ENCODE measurements at regions not wholly inside any gene's neighbourhood (a gene's known extent, or its start where the extent isn't known, plus 50 kb on each side); places are given as distances from the start of the nearest gene placed in this dataset.

GRCh38 chr16:82242201-82242600 is 72.2 kb upstream of the MPHOSPH6 start (continued):
- no peak for TF ChIP-seq REST (IDR thresholded peaks at IDR 0.05; ENCODE audit: low read depth, low read length)

- no peaks in the 10 kb centered on the region for H4K20me1 ChIP-seq (ENCODE audit: control insufficient read depth, insufficient read depth)
- peaks cover 0 to 5% of the 10 kb centered on the region in 2 experiments; a peak in 1 of 4 replicates for H3K27me3 ChIP-seq (replicated peaks in 1 of 2; ENCODE audit: control insufficient read depth in 2 of 2, insufficient read depth in 2 of 2, low read length in 1 of 2)
- H3K9me3 ChIP-seq (replicated peaks; ENCODE audit: control insufficient read depth, insufficient read depth, low read length): no peaks in the 10 kb centered on the region; the same call in 2 of the 3 replicates
- H3K4me2 ChIP-seq (ENCODE audit: control insufficient read depth, insufficient read depth): no peak overlapping the region
- 70% methylated on average over 5 of the region's 5 CpGs for WGBS (ENCODE audit: insufficient coverage, insufficient replicate concordance, low lambda C conversion rate, missing lambda C conversion rate)
- FAIRE-seq: no peak
- no peaks in the 10 kb centered on the region for H3K4me1 ChIP-seq (ENCODE audit: control insufficient read depth, insufficient read depth, low read length)
- CTCF ChIA-PET: interaction anchor here (0.7 to 3.1 kb wide), 4 partner anchors 22 to 215 kb away, joined by 3 to 10 read pairs (median 6); no protein-coding TSS in a partner anchor
- no peaks in the 10 kb centered on the region for H3K79me2 ChIP-seq (ENCODE audit: control insufficient read depth, insufficient read depth, low read length)
- no peak overlapping the region for H2AFZ ChIP-seq (ENCODE audit: control insufficient read depth, low read depth, low read length)
- no peak overlapping the region for H3K9ac ChIP-seq (ENCODE audit: control insufficient read depth, insufficient read depth, low read length)
- in situ Hi-C loops (cut with MboI): no loop called here
- no peaks in the 10 kb centered on the region for H3K36me3 ChIP-seq (ENCODE audit: control insufficient read depth in 2 of 2, insufficient read depth in 2 of 2, low read length in 1 of 2)
- RAD21 ChIA-PET (ENCODE audit: unreplicated experiment): interaction anchor here (1.0 kb wide), 1 partner anchor 12 kb away, joined by 3 read pairs; no protein-coding TSS in a partner anchor
- DNase-seq (ENCODE audit: low read depth, low spot score): no peak
- no TSS peak for BruUV-seq (replicated peaks)
- no peak overlapping the region for H3K27ac ChIP-seq (ENCODE audit: control insufficient read depth, insufficient read depth)
- no peak overlapping the region for H3K4me3 ChIP-seq
- TF ChIP-seq ZNF592 (IDR thresholded peaks at IDR 0.05): no peak
- intact Hi-C loops (cut with micrococcal nuclease; ENCODE audit: unreplicated experiment): no loop called here
- SMC1A ChIA-PET (ENCODE audit: uncharacterized antibody, unreplicated experiment): no interaction called here
- POLR2A ChIA-PET: no interaction called here
- ATAC-seq: no peak
Measured at GRCh38 chr16:82241469-82242052, 71.5 kb upstream of the MPHOSPH6 start.

Measured in GM12878 (cell line).